A549 (cell line): ENCODE measurements at regions not wholly inside any gene's neighbourhood (a gene's known extent, or its start where the extent isn't known, plus 50 kb on each side); places are given as distances from the start of the nearest gene placed in this dataset.

Experiments used
- CBX2 ChIP-seq: fragments of 200-600 bp; sonication (generic); IDR thresholded peaks from 2 replicates; pipeline ENCODE4 v1.6.1; 2016; ENCODE audit warnings: low read depth, mild to moderate bottlenecking, borderline replicate concordance
- CHD4 ChIP-seq: fragments of 200-600 bp; sonication (generic); IDR thresholded peaks from 2 replicates; pipeline ENCODE4 v1.6.1; 2016; ENCODE audit warnings: antibody characterized with exemption, mild to moderate bottlenecking, borderline replicate concordance
- EP300 ChIP-seq, 2 experiments: fragments of >200 bp; sonication (Bioruptor Twin); formaldehyde crosslinking; IDR thresholded peaks; 2 replicates in 1 of 2; 3 replicates in 1 of 2; pipeline ENCODE4 v1.6.1; 2016 to 2017
- ESRRA ChIP-seq: fragments of 150-350 bp; IDR thresholded peaks from 2 replicates; pipeline ENCODE4 v1.6.1; 2014; ENCODE audit warnings: mild to moderate bottlenecking, low read length, borderline replicate concordance
- MYC ChIP-seq: IDR thresholded peaks from 2 replicates; pipeline ENCODE4 v1.6.1; 2012; ENCODE audit warnings: mild to moderate bottlenecking, inconsistent platforms, low read length, improper control_type of control experiment, borderline replicate concordance
- NR3C1 ChIP-seq: fragments of >200 bp; sonication (Bioruptor Twin); formaldehyde crosslinking; IDR thresholded peaks from 3 replicates; pipeline ENCODE4 v1.6.1; 2017
- POLR2A ChIP-seq: IDR thresholded peaks from 2 replicates; pipeline ENCODE4 v1.6.1; 2012; ENCODE audit warnings: mild to moderate bottlenecking, low read length
- RAD21 ChIP-seq, 2 experiments: fragments of >200 bp in 1 of 2; sonication (Bioruptor Twin) in 1 of 2; formaldehyde crosslinking in 1 of 2; IDR thresholded peaks in 1 of 2; conservative IDR thresholded peaks in 1 of 2; 2 replicates in 1 of 2; 3 replicates in 1 of 2; pipeline ENCODE4 v1.6.1; 2012 to 2018; ENCODE audit warnings: inconsistent platforms in 1 of 2
- SMC3 ChIP-seq: fragments of >200 bp; sonication (Bioruptor Twin); formaldehyde crosslinking; IDR thresholded peaks from 3 replicates; pipeline ENCODE4 v1.6.1; 2018; ENCODE audit warnings: inconsistent platforms
- ZFP36 ChIP-seq: fragments of 450-650 bp; IDR thresholded peaks from 2 replicates; pipeline ENCODE4 v1.6.1; 2014; ENCODE audit warnings: borderline replicate concordance; ENCODE audit not compliant: partially characterized antibody
- TF ChIP-seq, protein P1 (sequence below): fragments of >200 bp; sonication (Bioruptor Twin); formaldehyde crosslinking; IDR thresholded peaks from 3 replicates; pipeline ENCODE4 v1.5.1; 2016
- TF ChIP-seq, protein P2 (sequence below): IDR thresholded peaks from 2 replicates; pipeline ENCODE4 v1.6.1; 2012

DNA sequence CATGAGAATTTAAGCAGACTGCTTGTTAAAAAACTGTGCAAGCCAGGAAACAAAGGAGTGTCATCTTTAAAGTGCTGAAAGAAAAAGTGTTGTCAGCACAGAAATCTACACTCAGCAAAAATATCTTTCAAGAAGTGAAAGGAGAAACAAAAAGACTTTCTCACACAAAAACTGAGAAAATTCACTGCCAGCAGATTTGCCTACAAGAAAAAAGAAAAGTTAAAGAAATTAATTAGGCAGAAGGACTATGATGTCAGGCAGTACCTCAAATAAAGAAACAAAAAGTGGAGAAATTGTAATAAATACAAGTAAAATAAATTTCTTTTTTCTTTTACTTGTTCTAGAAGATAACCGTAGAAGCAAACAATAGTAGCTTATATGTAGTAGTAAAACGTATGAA, 171.6 kb upstream of the CEP162 start:
- TF ChIP-seq, protein P1, sequence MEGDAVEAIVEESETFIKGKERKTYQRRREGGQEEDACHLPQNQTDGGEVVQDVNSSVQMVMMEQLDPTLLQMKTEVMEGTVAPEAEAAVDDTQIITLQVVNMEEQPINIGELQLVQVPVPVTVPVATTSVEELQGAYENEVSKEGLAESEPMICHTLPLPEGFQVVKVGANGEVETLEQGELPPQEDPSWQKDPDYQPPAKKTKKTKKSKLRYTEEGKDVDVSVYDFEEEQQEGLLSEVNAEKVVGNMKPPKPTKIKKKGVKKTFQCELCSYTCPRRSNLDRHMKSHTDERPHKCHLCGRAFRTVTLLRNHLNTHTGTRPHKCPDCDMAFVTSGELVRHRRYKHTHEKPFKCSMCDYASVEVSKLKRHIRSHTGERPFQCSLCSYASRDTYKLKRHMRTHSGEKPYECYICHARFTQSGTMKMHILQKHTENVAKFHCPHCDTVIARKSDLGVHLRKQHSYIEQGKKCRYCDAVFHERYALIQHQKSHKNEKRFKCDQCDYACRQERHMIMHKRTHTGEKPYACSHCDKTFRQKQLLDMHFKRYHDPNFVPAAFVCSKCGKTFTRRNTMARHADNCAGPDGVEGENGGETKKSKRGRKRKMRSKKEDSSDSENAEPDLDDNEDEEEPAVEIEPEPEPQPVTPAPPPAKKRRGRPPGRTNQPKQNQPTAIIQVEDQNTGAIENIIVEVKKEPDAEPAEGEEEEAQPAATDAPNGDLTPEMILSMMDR = no peak
- TF ChIP-seq SMC3 (no peak), POLR2A (no peak), ZFP36 (no peak), ESRRA (no peak), NR3C1 (no peak), CHD4 (no peak), EP300 (IDR thresholded peaks at IDR 0.05) (no peak), RAD21 (conservative IDR thresholded peaks at IDR 0.05 in 1 of 2, IDR thresholded peaks at IDR 0.05 in 1 of 2) (no peak), CBX2 (no peak), MYC (no peak)
- TF ChIP-seq, protein P2, sequence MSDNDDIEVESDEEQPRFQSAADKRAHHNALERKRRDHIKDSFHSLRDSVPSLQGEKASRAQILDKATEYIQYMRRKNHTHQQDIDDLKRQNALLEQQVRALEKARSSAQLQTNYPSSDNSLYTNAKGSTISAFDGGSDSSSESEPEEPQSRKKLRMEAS = no peak
